Endothelial cell of umbilical vein (primary cell): ENCODE measurements at regions not wholly inside any gene's neighbourhood (a gene's known extent, or its start where the extent isn't known, plus 50 kb on each side); places are given as distances from the start of the nearest gene placed in this dataset.

Source experiments
- BruUV-seq: library from RNA; stranded (reverse); fragments of 400-500 nt; replicated peaks from 2 replicates; lab custom pipeline; 2021; lab: Mats Ljungman, UMichigan
- CTCF ChIA-PET: fragments of 300-600, 350-600 bp; sonication (Branson Sonifier 250); formaldehyde crosslinking; loops from one replicate; lab custom pipeline; 2021; ENCODE audit warnings: antibody characterized with exemption, inconsistent platforms; lab: Charles Lee
- POLR2A ChIA-PET: fragments of 300-600, 350-600 bp; sonication (Branson Sonifier 250); formaldehyde crosslinking; loops from one replicate; lab custom pipeline; 2021; ENCODE audit warnings: antibody characterized with exemption, inconsistent platforms; lab: Charles Lee
- DNase-seq: peaks from one replicate; pipeline ENCODE4 v3.0.0-alpha.2; 2011; ENCODE audit warnings: low read depth, low spot score
- FAIRE-seq: peaks from 2 replicates; lab custom pipeline; 2011; peaks lifted over from hg19 to GRCh38; lab: Jason Lieb, UNC
- H2AFZ ChIP-seq: 2 replicates; pipeline ENCODE4 v1.6.0; 2012; ENCODE audit warnings: low read depth, low read length, control low read depth, inconsistent platforms
- H3K27ac ChIP-seq: 2 replicates; pipeline ENCODE4 v1.5.1; 2011; ENCODE audit warnings: low read depth, mild to moderate bottlenecking, control low read depth, low read length, moderate library complexity; ENCODE audit not compliant: insufficient read depth
- H3K27me3 ChIP-seq, 2 experiments: 2 replicates each; pipeline versions ENCODE4 v1.6.0 to v1.6.1; 2011; ENCODE audit warnings: low read length in 2 of 2, mixed read lengths in 1 of 2; ENCODE audit not compliant: control insufficient read depth in 2 of 2, insufficient read depth in 2 of 2
- H3K36me3 ChIP-seq, 2 experiments: 2 replicates in 1 of 2; 3 replicates in 1 of 2; pipeline ENCODE4 v1.5.1; 2011; ENCODE audit warnings: low read length in 2 of 2, mild to moderate bottlenecking in 1 of 2, moderate library complexity in 1 of 2; ENCODE audit not compliant: control insufficient read depth in 2 of 2, insufficient read depth in 2 of 2; ENCODE audit errors: extremely low read depth in 1 of 2
- H3K4me1 ChIP-seq: 3 replicates; pipeline ENCODE4 v1.5.1; 2011; ENCODE audit warnings: mild to moderate bottlenecking, low read length; ENCODE audit not compliant: control insufficient read depth, insufficient read depth; ENCODE audit errors: extremely low read depth
- H3K4me2 ChIP-seq: 2 replicates; pipeline ENCODE4 v1.6.1; 2011; ENCODE audit warnings: low read length, control low read depth, mixed read lengths; ENCODE audit not compliant: insufficient read depth
- H3K4me3 ChIP-seq, 3 experiments: fragments of 200-600 bp in 1 of 3; sonication (generic), shearing (Covaris generic) in 1 of 3; replicated peaks in 1 of 3; 2 replicates each; pipeline ENCODE4 v1.5.1; 2011 to 2016; ENCODE audit warnings: control low read depth in 3 of 3, low read length in 3 of 3, mild to moderate bottlenecking in 2 of 3, inconsistent platforms in 1 of 3, low read depth in 1 of 3, moderate library complexity in 1 of 3; ENCODE audit not compliant: insufficient read depth in 1 of 3
- H3K79me2 ChIP-seq: 2 replicates; pipeline ENCODE4 v1.6.0; 2012; ENCODE audit warnings: low read length, inconsistent platforms; ENCODE audit not compliant: control insufficient read depth, insufficient read depth
- H3K9ac ChIP-seq: replicated peaks from 2 replicates; pipeline ENCODE3; 2011; ENCODE audit warnings: low read length, control low read depth; ENCODE audit not compliant: insufficient read depth; ENCODE audit errors: extremely low read depth
- H3K9me1 ChIP-seq: replicated peaks from 3 replicates; pipeline ENCODE4 v1.6.0; 2011; ENCODE audit warnings: mild to moderate bottlenecking, low read length; ENCODE audit not compliant: control insufficient read depth, insufficient read depth; ENCODE audit errors: extremely low read depth
- H3K9me3 ChIP-seq: replicated peaks from 2 replicates; pipeline ENCODE4 v1.5.1; 2012; ENCODE audit warnings: low read length, inconsistent platforms; ENCODE audit not compliant: control insufficient read depth, insufficient read depth
- H4K20me1 ChIP-seq: replicated peaks from 2 replicates; pipeline ENCODE3; 2011; ENCODE audit warnings: mild to moderate bottlenecking, low read length; ENCODE audit not compliant: control insufficient read depth, insufficient read depth; ENCODE audit errors: extremely low read depth
- EZH2 ChIP-seq: IDR thresholded peaks from 2 replicates; pipeline ENCODE4 v1.6.1; 2012; ENCODE audit warnings: borderline replicate concordance, low read depth, mild to moderate bottlenecking, moderate library complexity, low read length, inconsistent platforms; ENCODE audit not compliant: severe bottlenecking
- GATA2 ChIP-seq: IDR thresholded peaks from 2 replicates; pipeline ENCODE4 v1.7.0; 2011; ENCODE audit warnings: low read depth, mild to moderate bottlenecking, moderate library complexity, mixed read lengths, low read length; ENCODE audit not compliant: insufficient read length, insufficient read depth
- JUN ChIP-seq: IDR thresholded peaks from 2 replicates; pipeline ENCODE4 v1.6.1; 2011; ENCODE audit warnings: borderline replicate concordance, low read depth; ENCODE audit not compliant: insufficient read length, insufficient read depth
- MAX ChIP-seq: IDR thresholded peaks from 2 replicates; pipeline ENCODE4 v1.6.1; 2011; ENCODE audit not compliant: insufficient read depth, insufficient read length
- POLR2A ChIP-seq: IDR thresholded peaks from 2 replicates; pipeline ENCODE4 v1.6.1; 2012; ENCODE audit warnings: low read depth, mild to moderate bottlenecking, control low read depth, low read length
- POLR2AphosphoS5 ChIP-seq: IDR thresholded peaks from 2 replicates; pipeline ENCODE4 v1.6.1; 2012; ENCODE audit warnings: low read depth, mild to moderate bottlenecking, control low read depth, low read length, moderate library complexity; ENCODE audit not compliant: insufficient read depth
- dilution Hi-C: fragments of 300-500 bp; cut with MboI; formaldehyde crosslinking; loops from one replicate; pipeline ENCODE4 v1.15.0; 2019; ENCODE audit warnings: low sequenced_read_pairs; ENCODE audit not compliant: extremely low pct_ligation_motif_present
- intact Hi-C: fragments of 100-400 bp; cut with micrococcal nuclease; formaldehyde crosslinking; loops from one replicate; pipeline ENCODE4 v1.10.0; 2022
- TF ChIP-seq, protein P1 (sequence below), 2 donors: IDR thresholded peaks; 1 replicate in 1 of 2; 2 replicates in 1 of 2; pipeline ENCODE4 v1.5.1; 2011; ENCODE audit warnings: low read length in 2 of 2, mild to moderate bottlenecking in 2 of 2, moderate library complexity in 2 of 2, control low read depth in 1 of 2, inconsistent platforms in 1 of 2, low read depth in 1 of 2; ENCODE audit not compliant: insufficient read depth in 1 of 2; ENCODE audit errors: extremely low read depth in 1 of 2

GRCh38 chr7:142602183-142602582 lies 147.1 kb upstream of the PRSS1 start:
- H3K27me3 ChIP-seq = no peaks in the 10 kb centered on the region
- intact Hi-C loops = loop anchor here (10.0 kb wide), 1 partner anchor 63 kb away; no protein-coding TSS in a partner anchor
- FAIRE-seq (no peak), DNase-seq (no peak)
- ChIA-PET CTCF (interaction anchor here (1.0 to 6.1 kb wide), 6 partner anchors 15 to 210 kb away, joined by 3 to 86 read pairs (median 36); no protein-coding TSS in a partner anchor), POLR2A (no interaction called here)
- H3K4me3 ChIP-seq = no peak overlapping the region
- BruUV-seq = no TSS peak
- H3K9me1 ChIP-seq = no peaks in the 10 kb centered on the region
- H3K4me2 ChIP-seq = no peak overlapping the region
- H4K20me1 ChIP-seq = no peaks in the 10 kb centered on the region
- TF ChIP-seq MAX (no peak), POLR2AphosphoS5 (no peak), GATA2 (no peak), EZH2 (no peak), POLR2A (no peak), JUN (no peak)
- TF ChIP-seq, protein P1, sequence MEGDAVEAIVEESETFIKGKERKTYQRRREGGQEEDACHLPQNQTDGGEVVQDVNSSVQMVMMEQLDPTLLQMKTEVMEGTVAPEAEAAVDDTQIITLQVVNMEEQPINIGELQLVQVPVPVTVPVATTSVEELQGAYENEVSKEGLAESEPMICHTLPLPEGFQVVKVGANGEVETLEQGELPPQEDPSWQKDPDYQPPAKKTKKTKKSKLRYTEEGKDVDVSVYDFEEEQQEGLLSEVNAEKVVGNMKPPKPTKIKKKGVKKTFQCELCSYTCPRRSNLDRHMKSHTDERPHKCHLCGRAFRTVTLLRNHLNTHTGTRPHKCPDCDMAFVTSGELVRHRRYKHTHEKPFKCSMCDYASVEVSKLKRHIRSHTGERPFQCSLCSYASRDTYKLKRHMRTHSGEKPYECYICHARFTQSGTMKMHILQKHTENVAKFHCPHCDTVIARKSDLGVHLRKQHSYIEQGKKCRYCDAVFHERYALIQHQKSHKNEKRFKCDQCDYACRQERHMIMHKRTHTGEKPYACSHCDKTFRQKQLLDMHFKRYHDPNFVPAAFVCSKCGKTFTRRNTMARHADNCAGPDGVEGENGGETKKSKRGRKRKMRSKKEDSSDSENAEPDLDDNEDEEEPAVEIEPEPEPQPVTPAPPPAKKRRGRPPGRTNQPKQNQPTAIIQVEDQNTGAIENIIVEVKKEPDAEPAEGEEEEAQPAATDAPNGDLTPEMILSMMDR (IDR thresholded peaks at IDR 0.05; ENCODE audit: extremely low read depth in 1 of 2, insufficient read depth in 1 of 2, low read depth in 1 of 2, low read length in 2 of 2) = no peak
- no peak overlapping the region for H3K27ac ChIP-seq
- no peaks in the 10 kb centered on the region for H3K9me3 ChIP-seq
- peaks cover 7% of the 10 kb centered on the region for H3K4me1 ChIP-seq
- dilution Hi-C loops = no loop called here
- H2AFZ ChIP-seq = peak overlapping the region; percentile 62
- no peak overlapping the region for H3K9ac ChIP-seq
- no peaks in the 10 kb centered on the region for H3K79me2 ChIP-seq
- no peaks in the 10 kb centered on the region for H3K36me3 ChIP-seq
